ENCODE measurements at regions not wholly inside any gene's neighbourhood (a gene's known extent, or its start where the extent isn't known, plus 50 kb on each side); places are given as distances from the start of the nearest gene placed in this dataset.

DNA sequence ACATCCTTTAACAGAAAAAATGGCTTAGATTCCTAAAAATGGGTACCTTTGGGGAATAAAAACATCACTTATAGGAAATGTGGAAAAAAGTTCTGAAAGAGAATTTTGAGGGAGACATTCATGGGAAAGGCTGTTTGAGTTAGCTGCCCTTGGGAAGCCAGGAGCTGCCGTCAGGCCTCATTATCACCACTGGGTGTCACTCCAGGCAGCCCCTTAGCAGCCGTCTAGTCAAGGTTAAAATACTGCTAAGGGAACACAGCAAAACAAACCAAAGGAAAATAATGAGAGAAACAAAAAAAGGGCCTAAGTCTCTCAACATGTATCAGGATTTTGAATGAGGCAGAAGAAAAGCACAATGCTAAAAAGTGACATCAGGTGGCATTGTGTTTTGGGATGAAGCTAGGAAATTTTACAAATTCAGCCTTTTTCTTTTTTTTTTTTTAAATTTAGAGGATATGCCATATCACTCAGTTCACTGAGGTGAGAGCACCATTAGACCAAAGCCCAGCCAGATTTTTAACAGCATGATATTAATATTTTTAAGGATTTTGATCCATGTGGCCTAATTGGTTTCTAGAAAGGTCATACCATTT is 235.3 kb downstream of the GPAT3 start:
- Mint-ChIP-seq H3K27ac (no peak overlapping the region), H3K9me3 (no peaks in the 10 kb centered on the region), H3K4me3 (no peak overlapping the region), H3K36me3 (no peaks in the 10 kb centered on the region), H3K27me3 (peaks cover 5% of the 10 kb centered on the region), H3K4me1 (ENCODE audit: low read depth) (no peaks in the 10 kb centered on the region)
- intact Hi-C loops (cut with micrococcal nuclease), result no loop called here
- POLR2A ChIA-PET, result no interaction called here
- DNase-seq, result peak; percentile 19
- CTCF ChIA-PET, result no interaction called here

DNA sequence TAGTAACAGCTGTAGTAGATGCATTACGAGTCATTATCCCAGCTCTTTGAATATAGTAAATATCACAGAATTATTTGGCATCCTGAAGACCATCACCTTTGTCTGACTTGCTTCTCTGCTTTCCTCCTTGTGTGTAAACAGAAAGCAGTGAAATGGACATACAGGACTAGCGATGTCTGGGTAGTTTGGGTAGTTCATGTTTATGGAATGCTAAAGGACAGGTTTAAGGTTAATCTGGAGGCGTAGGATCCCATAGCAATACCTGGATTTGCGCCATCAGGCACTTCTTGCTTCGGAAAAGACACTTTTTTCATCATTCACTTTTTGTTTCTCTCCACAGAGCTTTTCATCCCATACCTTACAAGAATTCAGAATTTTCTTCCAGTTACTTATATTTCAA is 232.2 kb downstream of the GPAT3 start:
- POLR2A ChIA-PET, result no interaction called here
- intact Hi-C loops (cut with micrococcal nuclease), result no loop called here
- Mint-ChIP-seq H3K4me1 (ENCODE audit: low read depth) (no peaks in the 10 kb centered on the region), H3K27me3 (peaks cover 2% of the 10 kb centered on the region), H3K36me3 (no peaks in the 10 kb centered on the region), H3K4me3 (no peak overlapping the region), H3K9me3 (no peaks in the 10 kb centered on the region), H3K27ac (no peak overlapping the region)
- DNase-seq, result no peak
- CTCF ChIA-PET, result no interaction called here

DNA sequence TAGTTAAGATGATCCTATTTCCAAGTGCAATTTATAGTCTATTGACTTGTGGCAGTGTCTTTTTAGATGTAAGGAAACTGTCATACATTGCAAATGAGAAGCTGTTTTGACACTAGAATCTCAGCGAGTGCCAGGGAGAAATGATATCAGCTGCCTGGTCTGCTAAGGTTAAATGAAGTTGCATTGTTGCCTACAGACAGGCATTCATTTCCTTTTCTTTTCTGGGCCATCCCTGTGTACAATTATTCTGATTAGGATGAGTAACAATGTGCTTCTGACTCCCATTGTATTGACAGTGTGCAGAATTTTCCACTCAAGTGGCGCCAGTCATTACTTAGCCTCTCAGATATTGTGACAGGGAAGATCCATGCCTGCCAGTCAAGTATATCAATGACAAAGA is 231.2 kb downstream of the GPAT3 start:
- no peaks in the 10 kb centered on the region for H3K36me3 Mint-ChIP-seq
- no peak overlapping the region for H3K27ac Mint-ChIP-seq
- no peak for DNase-seq
- H3K4me1 Mint-ChIP-seq (ENCODE audit: low read depth), result no peaks in the 10 kb centered on the region
- H3K9me3 Mint-ChIP-seq, result no peaks in the 10 kb centered on the region
- ChIA-PET POLR2A (no interaction called here), CTCF (no interaction called here)
- intact Hi-C loops (cut with micrococcal nuclease), result no loop called here
- H3K4me3 Mint-ChIP-seq, result no peak overlapping the region
- peaks cover 1% of the 10 kb centered on the region for H3K27me3 Mint-ChIP-seq

DNA sequence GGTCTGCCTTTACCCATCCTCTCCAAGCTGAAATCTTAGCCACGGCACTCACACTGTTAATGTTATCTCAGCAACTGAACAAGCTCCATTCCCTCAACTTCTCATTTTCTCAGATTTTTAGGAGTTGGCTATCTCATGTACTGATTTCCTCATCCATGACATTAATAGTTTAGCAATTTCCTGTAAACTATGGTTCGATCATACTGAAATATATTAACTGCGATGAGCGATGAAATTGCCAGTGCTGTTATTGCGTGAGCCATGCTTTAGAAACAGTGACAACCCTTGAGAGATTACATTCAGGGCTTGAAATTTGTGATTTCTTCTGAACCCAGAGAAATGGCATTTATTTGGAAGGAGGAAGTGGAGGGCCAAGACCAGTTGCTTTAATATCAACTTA is 223.7 kb downstream of the GPAT3 start:
- intact Hi-C loops (cut with micrococcal nuclease), result no loop called here

DNA sequence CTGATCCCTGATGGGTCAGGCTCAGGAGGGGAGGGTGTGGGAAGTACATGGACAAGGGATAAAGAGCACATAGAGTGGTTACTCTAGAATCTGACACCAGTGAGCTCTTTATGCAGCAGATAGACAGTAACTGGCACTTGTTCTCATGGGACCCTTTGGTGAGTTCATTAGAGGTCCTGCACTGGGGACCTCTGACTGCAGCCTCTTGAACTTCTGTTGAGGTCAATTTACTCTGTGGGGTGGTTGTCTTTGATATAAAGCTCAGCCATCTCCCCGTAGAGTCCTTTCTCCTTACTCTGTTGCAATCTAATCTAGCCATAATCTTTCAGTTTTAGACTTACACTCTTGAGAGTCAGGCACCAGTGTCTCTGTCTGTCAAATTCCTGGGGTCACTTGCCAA is 222.4 kb downstream of the GPAT3 start:
- intact Hi-C loops (cut with micrococcal nuclease), result no loop called here
- Mint-ChIP-seq H3K9me3 (no peaks in the 10 kb centered on the region), H3K27ac (no peak overlapping the region), H3K27me3 (no peaks in the 10 kb centered on the region), H3K4me1 (ENCODE audit: low read depth) (no peaks in the 10 kb centered on the region), H3K36me3 (no peaks in the 10 kb centered on the region), H3K4me3 (no peak overlapping the region)
- POLR2A ChIA-PET, result no interaction called here
- CTCF ChIA-PET, result no interaction called here
- no peak for DNase-seq

More for the DNA sequence above, 223.7 kb downstream of the GPAT3 start:
- no peak overlapping the region for H3K4me3 Mint-ChIP-seq
- no peaks in the 10 kb centered on the region for H3K36me3 Mint-ChIP-seq
- DNase-seq, result no peak
- POLR2A ChIA-PET, result no interaction called here
- H3K9me3 Mint-ChIP-seq, result no peaks in the 10 kb centered on the region
- H3K27me3 Mint-ChIP-seq, result no peaks in the 10 kb centered on the region
- no peaks in the 10 kb centered on the region for H3K4me1 Mint-ChIP-seq (ENCODE audit: low read depth)
- no peak overlapping the region for H3K27ac Mint-ChIP-seq
- CTCF ChIA-PET, result no interaction called here

DNA sequence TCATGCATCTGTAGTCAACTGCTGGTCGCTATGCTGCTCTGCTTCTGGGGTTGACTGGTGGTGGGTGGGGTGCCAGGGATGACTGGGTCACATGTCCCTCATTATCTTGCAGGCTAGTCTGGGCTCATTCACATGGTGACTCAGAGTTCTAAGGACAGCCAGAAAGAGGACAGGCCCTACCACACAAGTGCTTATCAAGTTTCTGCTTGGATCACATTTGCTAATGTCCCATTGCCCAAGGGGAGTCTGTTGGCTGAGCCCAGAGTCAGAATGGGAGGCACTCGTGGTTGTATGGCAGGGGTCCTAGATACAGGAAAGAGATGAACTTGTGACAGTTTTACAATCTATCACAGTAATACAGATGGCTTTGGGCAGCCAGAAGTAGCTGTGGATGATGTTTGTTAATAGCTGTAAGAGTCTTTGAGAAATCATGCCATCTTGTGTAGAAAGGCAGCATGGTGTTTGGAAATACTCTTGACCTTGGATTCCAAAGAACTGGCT is 221.3 kb downstream of the GPAT3 start:
- no peaks in the 10 kb centered on the region for H3K36me3 Mint-ChIP-seq
- CTCF ChIA-PET, result no interaction called here
- H3K4me3 Mint-ChIP-seq, result no peak overlapping the region
- H3K27me3 Mint-ChIP-seq, result no peaks in the 10 kb centered on the region
- no peaks in the 10 kb centered on the region for H3K4me1 Mint-ChIP-seq (ENCODE audit: low read depth)
- POLR2A ChIA-PET, result no interaction called here
- no peaks in the 10 kb centered on the region for H3K9me3 Mint-ChIP-seq
- no peak overlapping the region for H3K27ac Mint-ChIP-seq
- no peak for DNase-seq
- intact Hi-C loops (cut with micrococcal nuclease), result no loop called here

DNA sequence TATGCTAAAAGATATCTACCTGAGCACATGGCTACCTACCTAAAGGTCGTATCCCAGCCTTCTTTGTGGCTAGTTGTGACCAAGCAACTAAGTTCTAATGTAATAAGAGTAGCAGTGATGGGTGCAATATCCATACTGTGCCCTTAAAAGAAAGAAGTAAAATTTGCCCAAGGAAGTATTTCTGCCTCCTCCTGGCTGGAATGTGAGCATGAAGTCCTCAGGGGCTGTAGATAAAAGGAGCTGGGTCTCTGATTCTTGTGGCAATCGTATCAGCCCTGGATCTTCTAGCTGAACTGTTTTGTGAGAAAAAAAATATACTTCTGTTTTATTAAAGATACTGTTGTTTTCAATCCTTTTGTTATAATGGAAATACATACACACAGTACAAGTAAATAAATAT is 217.4 kb downstream of the GPAT3 start:
- no peaks in the 10 kb centered on the region for H3K4me1 Mint-ChIP-seq (ENCODE audit: low read depth)
- peaks cover 1% of the 10 kb centered on the region for H3K27me3 Mint-ChIP-seq
- H3K27ac Mint-ChIP-seq, result no peak overlapping the region
- CTCF ChIA-PET, result no interaction called here
- POLR2A ChIA-PET, result no interaction called here
- intact Hi-C loops (cut with micrococcal nuclease), result no loop called here
- no peaks in the 10 kb centered on the region for H3K36me3 Mint-ChIP-seq
- H3K4me3 Mint-ChIP-seq, result no peak overlapping the region
- no peaks in the 10 kb centered on the region for H3K9me3 Mint-ChIP-seq
- DNase-seq, result no peak

DNA sequence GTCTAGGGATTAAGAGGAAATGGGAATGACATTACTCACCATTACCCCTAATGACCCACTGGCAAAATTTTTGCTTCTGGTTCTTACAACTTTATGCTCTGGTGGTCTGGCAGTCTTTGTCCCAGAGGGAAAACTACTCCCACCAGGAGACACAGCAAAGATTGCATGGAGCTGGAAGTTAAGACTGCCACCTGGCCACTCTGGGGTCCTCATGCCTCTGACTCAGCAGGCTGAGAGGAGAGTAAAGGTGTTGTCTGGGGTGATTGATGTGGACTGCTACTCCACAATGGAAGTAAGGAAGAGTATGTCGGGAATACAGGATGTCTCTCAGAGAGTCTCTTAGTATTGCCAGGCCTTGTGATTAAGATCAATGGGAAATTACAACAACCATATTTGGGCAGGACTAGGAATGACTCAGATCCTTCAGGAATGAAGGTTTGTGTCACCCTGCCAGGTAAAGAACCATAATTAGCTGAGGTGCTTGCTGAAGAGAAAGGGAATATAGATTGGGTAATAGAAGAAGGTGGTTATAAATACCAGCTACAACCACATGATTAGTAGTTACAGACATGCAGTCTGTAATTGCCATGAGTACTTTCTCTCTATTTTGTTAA is 215.5 kb downstream of the GPAT3 start:
- CTCF ChIA-PET, result no interaction called here
- H3K4me1 Mint-ChIP-seq (ENCODE audit: low read depth), result no peaks in the 10 kb centered on the region
- peaks cover 1% of the 10 kb centered on the region for H3K27me3 Mint-ChIP-seq
- intact Hi-C loops (cut with micrococcal nuclease), result no loop called here
- no peak overlapping the region for H3K27ac Mint-ChIP-seq
- H3K4me3 Mint-ChIP-seq, result no peak overlapping the region
- no peaks in the 10 kb centered on the region for H3K9me3 Mint-ChIP-seq
- no peak for DNase-seq
- no peaks in the 10 kb centered on the region for H3K36me3 Mint-ChIP-seq
- POLR2A ChIA-PET, result no interaction called here

DNA sequence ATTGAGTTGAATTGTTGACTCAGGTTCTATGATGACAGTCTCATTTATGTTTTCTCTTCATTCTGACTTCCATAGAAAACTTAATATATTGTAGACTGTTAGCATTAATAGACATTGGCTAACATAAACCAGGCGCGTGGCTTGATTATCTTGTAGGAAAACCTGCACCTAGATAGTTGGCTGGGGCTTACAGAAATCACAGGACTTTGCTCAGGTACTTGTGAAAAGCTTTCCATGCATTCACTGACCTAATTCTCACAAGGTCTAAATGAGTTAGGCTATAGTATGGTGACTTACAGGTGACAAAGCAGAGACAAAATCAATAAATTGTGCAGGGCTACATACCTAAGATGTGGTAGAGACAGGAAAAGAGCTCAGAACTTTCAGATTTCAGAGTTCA is 212.8 kb downstream of the GPAT3 start:
- no peaks in the 10 kb centered on the region for H3K9me3 Mint-ChIP-seq
- H3K27me3 Mint-ChIP-seq, result peaks cover 2% of the 10 kb centered on the region
- intact Hi-C loops (cut with micrococcal nuclease), result no loop called here
- H3K36me3 Mint-ChIP-seq, result no peaks in the 10 kb centered on the region
- no peaks in the 10 kb centered on the region for H3K4me1 Mint-ChIP-seq (ENCODE audit: low read depth)
- POLR2A ChIA-PET, result no interaction called here
- no peak overlapping the region for H3K27ac Mint-ChIP-seq
- CTCF ChIA-PET, result no interaction called here
- no peak for DNase-seq
- H3K4me3 Mint-ChIP-seq, result no peak overlapping the region

DNA sequence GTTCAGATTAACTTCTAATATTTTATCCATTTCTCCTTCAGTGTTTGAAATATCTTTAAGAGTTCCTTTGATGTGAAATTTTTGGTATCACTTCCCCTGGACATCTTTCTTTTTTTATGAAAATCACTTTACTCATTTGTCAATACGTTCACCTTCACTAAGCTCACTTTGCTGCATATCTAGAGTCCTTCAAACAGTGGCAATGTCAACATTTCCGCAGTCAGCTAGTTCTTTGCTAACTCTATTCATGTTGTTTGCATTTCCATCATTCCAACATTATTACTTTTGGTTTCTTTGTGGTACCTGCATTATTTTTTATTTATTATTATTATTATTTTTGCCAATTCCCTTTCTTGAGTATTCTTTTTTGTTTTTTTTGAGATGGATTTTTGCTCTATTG is 203.0 kb downstream of the GPAT3 start:
- no peak for DNase-seq
- Mint-ChIP-seq H3K9me3 (no peaks in the 10 kb centered on the region), H3K4me3 (no peak overlapping the region), H3K27me3 (peaks cover 12% of the 10 kb centered on the region), H3K27ac (no peak overlapping the region), H3K4me1 (ENCODE audit: low read depth) (no peaks in the 10 kb centered on the region), H3K36me3 (no peaks in the 10 kb centered on the region)
- intact Hi-C loops (cut with micrococcal nuclease), result no loop called here
- ChIA-PET CTCF (no interaction called here), POLR2A (no interaction called here)

DNA sequence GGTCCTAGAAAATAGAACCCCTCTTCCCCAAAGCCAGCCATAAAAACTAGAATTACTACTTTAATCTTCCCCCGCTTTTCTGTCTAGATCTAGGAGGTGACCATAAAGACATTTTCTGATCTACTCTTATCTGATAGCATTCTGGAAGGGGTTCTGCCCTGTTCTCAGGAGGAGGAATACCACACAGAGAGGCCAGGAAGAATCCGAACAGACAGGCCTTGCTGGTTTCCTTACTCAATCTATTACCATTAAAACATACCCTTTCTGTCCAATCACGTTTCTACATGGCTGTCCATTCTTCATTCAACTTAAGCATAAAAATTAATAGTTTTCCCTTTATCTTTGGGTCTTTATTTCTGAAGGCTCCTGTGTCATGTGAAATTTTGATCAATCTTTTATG is 198.7 kb downstream of the GPAT3 start:
- Mint-ChIP-seq H3K4me1 (ENCODE audit: low read depth) (no peaks in the 10 kb centered on the region), H3K27me3 (peaks cover 3% of the 10 kb centered on the region)
- POLR2A ChIA-PET, result no interaction called here

DNA sequence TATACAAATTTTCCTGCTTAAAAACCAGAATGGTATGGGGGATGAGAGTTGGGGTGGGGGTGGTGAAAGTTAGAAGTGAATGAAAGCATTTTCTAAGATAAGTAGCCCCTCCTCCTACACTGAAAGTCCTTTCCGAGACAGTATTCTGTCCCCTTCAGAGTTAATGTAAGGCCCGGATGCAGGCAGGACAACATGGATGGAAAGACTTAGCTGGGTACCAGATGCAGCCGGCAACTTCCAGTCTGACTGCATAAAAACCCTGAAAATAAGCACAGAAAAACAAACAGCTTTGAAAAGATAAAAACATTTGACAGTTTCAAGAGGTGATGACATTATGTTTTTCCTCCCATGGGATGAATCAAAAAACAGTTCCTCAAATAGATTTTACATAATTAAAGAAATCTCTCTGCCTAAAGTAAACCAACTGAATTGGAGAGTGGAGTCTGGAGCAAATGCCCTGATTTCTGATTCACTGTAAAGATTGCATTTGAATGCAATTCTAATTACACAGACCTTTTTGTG is 196.3 kb downstream of the GPAT3 start:
- POLR2A ChIA-PET, result no interaction called here
- CTCF ChIA-PET, result no interaction called here
- no peak overlapping the region for H3K4me3 Mint-ChIP-seq
- H3K27me3 Mint-ChIP-seq, result peaks cover 6% of the 10 kb centered on the region
- DNase-seq, result no peak
- no peak overlapping the region for H3K27ac Mint-ChIP-seq
- intact Hi-C loops (cut with micrococcal nuclease), result no loop called here
- no peaks in the 10 kb centered on the region for H3K4me1 Mint-ChIP-seq (ENCODE audit: low read depth)
- peaks cover 7% of the 10 kb centered on the region for H3K9me3 Mint-ChIP-seq
- H3K36me3 Mint-ChIP-seq, result no peaks in the 10 kb centered on the region

More for the DNA sequence above, 198.7 kb downstream of the GPAT3 start:
- Mint-ChIP-seq H3K4me3 (no peak overlapping the region), H3K9me3 (peaks cover 7% of the 10 kb centered on the region), H3K27ac (no peak overlapping the region), H3K36me3 (no peaks in the 10 kb centered on the region)
- CTCF ChIA-PET, result no interaction called here
- no peak for DNase-seq
- intact Hi-C loops (cut with micrococcal nuclease), result no loop called here

DNA sequence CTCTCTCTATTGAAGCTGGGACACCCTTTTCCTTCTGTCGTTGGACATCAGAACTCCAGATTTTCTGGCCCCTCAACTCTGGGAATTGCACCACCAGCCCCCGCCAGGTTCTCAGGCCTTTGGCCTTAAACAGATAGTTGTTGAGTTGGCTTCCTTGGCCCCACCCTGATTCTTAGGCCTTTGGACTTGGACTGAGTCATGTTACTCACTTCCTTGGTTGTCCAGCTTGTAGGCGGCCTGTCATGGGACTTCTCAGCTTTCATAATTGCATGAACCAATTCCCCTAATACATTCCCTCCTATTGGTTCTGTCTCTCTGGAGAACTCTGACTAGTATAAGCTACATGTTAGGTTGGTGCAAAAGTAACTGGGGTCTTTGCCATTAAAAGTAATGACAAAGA is 195.7 kb downstream of the GPAT3 start:
- H3K27me3 Mint-ChIP-seq, result peaks cover 7% of the 10 kb centered on the region
- intact Hi-C loops (cut with micrococcal nuclease), result no loop called here
- peaks cover 7% of the 10 kb centered on the region for H3K9me3 Mint-ChIP-seq
- no peaks in the 10 kb centered on the region for H3K4me1 Mint-ChIP-seq (ENCODE audit: low read depth)
- H3K36me3 Mint-ChIP-seq, result no peaks in the 10 kb centered on the region
- ChIA-PET CTCF (no interaction called here), POLR2A (no interaction called here)
- no peak for DNase-seq
- H3K4me3 Mint-ChIP-seq, result no peak overlapping the region
- H3K27ac Mint-ChIP-seq, result no peak overlapping the region

All from activated CD4-positive, alpha-beta memory T cell treated with anti-CD3 and anti-CD28 coated beads for 36 hours (primary cell).